WI38 (cell line): ENCODE measurements at regions not wholly inside any gene's neighbourhood (a gene's known extent, or its start where the extent isn't known, plus 50 kb on each side); places are given as distances from the start of the nearest gene placed in this dataset.

Experiments used
- H3K4me3 ChIP-seq: 2 replicates; pipeline ENCODE4 v1.5.1; 2011; ENCODE audit warnings: low read depth, mild to moderate bottlenecking, control low read depth, low read length
- TF ChIP-seq, protein P1 (sequence below): IDR thresholded peaks from 2 replicates; pipeline ENCODE4 v1.5.1; 2012; ENCODE audit warnings: low read depth, mild to moderate bottlenecking, control low read depth, low read length

DNA sequence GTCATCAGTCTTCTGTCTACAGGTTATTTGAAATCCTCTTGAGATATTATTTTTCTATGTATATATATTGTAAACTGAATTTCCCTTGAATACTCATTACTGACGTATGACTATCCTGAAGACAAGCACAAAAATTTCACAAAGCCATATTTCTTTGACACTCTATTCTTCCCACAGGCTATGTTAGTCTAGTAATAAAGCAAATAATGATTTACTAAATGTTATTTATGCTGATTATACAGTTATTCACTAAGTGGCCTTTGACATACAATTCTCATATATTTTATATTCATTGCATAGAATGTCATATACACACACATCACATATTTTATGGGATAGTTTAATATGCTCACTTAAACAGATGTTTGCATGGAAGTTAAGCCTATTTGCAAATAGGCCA, 793.0 kb upstream of the GRAMD2B start:
- TF ChIP-seq, protein P1, sequence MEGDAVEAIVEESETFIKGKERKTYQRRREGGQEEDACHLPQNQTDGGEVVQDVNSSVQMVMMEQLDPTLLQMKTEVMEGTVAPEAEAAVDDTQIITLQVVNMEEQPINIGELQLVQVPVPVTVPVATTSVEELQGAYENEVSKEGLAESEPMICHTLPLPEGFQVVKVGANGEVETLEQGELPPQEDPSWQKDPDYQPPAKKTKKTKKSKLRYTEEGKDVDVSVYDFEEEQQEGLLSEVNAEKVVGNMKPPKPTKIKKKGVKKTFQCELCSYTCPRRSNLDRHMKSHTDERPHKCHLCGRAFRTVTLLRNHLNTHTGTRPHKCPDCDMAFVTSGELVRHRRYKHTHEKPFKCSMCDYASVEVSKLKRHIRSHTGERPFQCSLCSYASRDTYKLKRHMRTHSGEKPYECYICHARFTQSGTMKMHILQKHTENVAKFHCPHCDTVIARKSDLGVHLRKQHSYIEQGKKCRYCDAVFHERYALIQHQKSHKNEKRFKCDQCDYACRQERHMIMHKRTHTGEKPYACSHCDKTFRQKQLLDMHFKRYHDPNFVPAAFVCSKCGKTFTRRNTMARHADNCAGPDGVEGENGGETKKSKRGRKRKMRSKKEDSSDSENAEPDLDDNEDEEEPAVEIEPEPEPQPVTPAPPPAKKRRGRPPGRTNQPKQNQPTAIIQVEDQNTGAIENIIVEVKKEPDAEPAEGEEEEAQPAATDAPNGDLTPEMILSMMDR: no peak
- H3K4me3 ChIP-seq: no peak overlapping the region

DNA sequence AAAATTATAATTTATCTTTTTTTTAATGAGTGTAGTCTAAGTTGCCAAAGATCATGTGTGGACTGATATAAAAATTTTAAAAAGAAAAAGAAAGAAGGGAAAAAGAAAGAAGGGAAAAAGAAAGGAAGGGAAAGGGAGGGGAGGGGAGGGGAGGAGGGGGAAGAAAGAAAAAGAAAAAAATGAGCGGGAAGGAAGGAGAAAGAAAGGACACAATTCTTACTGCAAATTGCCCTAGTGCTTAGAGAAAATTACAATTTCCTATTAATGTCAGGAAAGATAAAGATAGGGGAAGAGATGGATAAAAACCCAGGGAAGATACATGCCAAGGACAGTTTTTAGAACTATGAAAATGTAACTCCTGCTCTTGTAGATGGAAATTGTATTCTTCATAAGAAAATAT, 789.7 kb upstream of the GRAMD2B start:
- H3K4me3 ChIP-seq: no peak overlapping the region
- TF ChIP-seq, protein P1: no peak

DNA sequence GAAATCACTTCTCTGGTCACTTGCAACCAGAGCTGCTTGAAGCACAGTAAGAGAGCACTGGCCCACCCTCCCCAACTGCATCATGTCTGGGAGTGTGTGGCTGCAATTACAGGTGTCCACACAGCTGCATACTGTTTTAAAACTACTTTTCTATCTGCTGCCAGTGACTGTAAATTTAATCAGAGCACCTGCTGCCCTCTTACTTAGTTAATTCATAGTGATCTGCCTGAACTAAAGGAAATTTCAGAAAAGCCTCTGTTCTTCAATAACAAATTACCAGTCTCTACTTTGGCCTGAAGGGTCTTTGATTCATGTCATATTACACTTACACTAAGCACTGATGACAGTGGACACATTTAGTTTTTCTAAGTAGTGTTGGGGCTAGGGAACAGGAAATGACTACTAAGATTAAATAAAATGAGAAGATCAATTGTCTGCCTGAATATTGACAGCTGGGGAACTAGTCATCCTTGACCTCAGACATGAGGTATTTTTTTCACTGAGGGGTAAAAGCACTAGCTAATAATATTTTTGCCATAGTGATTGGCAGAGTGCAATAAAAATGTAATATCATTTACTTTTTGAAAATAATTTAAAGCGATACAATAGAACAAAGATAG, 788.9 kb upstream of the GRAMD2B start:
- no peak overlapping the region for H3K4me3 ChIP-seq
- TF ChIP-seq, protein P1: no peak

DNA sequence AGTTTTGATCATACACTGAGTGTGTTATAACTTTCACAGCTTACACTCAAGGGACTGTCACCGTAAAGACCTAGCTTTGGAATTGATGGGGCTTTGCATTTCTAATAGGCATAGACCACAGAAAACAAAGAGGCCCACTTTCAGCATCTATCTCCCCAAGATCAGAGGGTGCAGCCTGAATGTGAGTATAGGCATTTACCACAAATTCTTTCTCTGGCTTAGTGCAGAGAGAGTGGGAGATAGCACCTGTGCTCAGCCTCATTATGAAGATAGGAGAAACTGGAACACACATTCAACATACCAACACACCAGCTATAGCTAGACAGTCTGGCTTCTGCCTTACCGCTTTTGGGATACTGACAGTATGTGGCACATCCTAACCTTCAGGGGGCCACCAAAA, 783.4 kb upstream of the GRAMD2B start:
- TF ChIP-seq, protein P1: no peak

DNA sequence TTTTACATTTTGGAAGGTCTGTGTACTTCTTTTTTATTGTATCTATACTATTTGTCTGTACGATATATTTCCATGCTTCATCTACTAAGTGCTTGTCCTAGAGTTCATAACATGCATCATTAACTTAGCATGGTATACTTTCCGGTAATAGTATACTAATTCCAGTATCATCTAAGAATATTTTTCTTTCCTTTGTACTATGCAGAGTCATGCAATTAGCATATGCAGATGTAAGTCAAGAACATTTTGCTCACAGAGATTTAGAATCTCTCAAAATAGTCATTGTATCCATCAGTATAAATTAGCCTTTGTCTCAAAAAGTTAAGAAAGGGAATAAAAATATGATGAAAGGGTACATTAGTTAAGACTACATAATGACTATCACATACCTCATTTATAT, 770.4 kb upstream of the GRAMD2B start:
- no peak overlapping the region for H3K4me3 ChIP-seq
- TF ChIP-seq, protein P1: no peak

More for the DNA sequence above, 783.4 kb upstream of the GRAMD2B start:
- no peak overlapping the region for H3K4me3 ChIP-seq

DNA sequence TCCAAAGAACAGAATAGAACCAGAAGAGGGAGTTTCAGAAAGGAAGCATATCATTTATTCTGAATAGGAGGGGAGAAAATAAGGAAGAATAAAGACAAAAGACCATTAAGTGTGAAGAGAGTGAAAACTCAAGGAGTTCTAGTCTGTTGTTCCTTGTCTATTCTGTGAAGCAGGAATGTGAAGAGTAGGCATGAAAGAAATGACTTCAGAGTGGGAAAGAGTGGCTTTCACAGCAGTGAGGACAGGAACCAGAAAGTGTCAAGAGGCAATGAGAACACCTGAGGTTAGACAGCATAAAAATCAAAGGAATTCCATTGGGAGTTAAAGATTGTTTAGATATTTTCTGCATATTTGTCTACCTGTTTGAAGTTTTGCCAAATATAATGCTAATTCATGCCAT, 768.8 kb upstream of the GRAMD2B start:
- TF ChIP-seq, protein P1: no peak

DNA sequence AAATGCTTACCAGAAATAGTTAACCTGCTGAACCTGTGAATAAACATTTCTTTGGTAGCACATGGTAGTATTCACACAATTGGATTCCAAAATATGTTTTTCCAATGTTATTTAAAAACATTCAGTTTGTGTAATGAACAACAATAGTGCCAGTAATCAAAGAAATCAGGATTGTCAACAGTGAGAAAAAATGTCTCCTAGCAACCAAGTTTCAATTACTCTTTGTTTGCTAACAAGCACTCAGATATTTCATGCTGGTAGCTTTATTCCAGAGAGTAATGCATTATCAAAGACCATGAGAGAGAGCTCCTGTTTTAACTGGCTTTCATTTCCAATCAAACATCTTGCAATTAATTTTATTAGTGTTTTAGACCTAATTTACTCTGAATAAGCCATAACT, 768.1 kb upstream of the GRAMD2B start:
- H3K4me3 ChIP-seq: no peak overlapping the region
- TF ChIP-seq, protein P1: no peak

More for the DNA sequence above, 768.8 kb upstream of the GRAMD2B start:
- H3K4me3 ChIP-seq: no peak overlapping the region
